ENCODE measurements at regions not wholly inside any gene's neighbourhood (a gene's known extent, or its start where the extent isn't known, plus 50 kb on each side); places are given as distances from the start of the nearest gene placed in this dataset.

DNA sequence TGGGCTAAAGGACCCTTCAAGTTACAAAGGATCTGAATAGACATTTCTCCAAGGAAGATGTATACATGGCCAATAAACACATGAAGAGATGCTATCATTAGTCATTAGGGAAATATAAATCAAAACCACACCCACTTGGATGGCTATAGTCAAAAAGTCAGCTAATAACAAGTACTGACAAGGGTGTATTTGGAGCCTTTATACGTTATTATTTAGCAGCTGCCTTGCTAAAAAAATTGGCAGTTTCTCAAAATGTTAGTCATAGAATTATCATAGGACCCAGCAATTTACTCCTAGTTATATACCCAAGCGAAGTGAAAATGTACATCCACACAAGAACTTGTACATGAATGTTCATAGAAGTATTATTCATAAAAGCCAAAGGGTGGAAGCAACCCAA, 112.7 kb upstream of the DUSP21 start:
- intact Hi-C loops (cut with DNase I): no loop called here
- H3K27me3 ChIP-seq (replicated peaks; ENCODE audit: insufficient read depth): no peaks in the 10 kb centered on the region
- H3K27ac ChIP-seq: no peak overlapping the region
- WGBS: 55% methylated on average over 2 of the region's 2 CpGs
- H3K9me3 ChIP-seq: no peaks in the 10 kb centered on the region
- no peaks in the 10 kb centered on the region for H3K36me3 ChIP-seq
- no peaks in the 10 kb centered on the region for H3K4me1 ChIP-seq (replicated peaks)
- no peak for TF ChIP-seq POLR2AphosphoS5 (IDR thresholded peaks at IDR 0.05)
- TF ChIP-seq POLR2A (IDR thresholded peaks at IDR 0.05): no peak
- no peak for TF ChIP-seq CTCF (IDR thresholded peaks at IDR 0.05)
- DNase-seq (ENCODE audit: low spot score): no peak
- H3K4me3 ChIP-seq: no peak overlapping the region

DNA sequence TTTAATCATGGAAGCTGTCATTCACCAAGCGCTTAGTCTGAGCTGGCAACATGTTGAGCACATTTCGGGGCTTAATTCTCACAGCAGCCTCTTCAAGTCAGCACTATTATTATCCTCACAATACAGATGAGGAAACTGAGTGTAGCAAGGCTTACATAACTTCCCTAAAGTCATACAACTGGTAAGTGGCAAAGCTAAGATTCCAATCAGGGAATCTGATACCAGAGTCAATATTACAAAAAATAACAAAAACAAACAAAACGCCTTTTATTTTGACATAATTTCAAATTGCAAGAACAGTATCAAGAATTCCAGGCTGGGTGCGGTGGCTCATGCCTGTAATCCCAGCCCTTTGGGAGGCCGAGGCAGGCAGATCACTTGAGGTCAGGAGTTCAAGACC, 120.4 kb upstream of the DUSP21 start:
- Histone ChIP-seq H3K36me3 (no peaks in the 10 kb centered on the region), H3K27me3 (replicated peaks; ENCODE audit: insufficient read depth) (no peaks in the 10 kb centered on the region), H3K4me3 (no peak overlapping the region), H3K27ac (no peak overlapping the region), H3K4me1 (replicated peaks) (no peaks in the 10 kb centered on the region), H3K9me3 (no peaks in the 10 kb centered on the region)
- WGBS: 97% methylated on average over 5 of the region's 5 CpGs
- no peak for DNase-seq (ENCODE audit: low spot score)
- TF ChIP-seq POLR2A (IDR thresholded peaks at IDR 0.05): no peak
- intact Hi-C loops (cut with DNase I): no loop called here

- Histone ChIP-seq H3K27me3 (replicated peaks; ENCODE audit: insufficient read depth) (no peaks in the 10 kb centered on the region), H3K4me1 (replicated peaks) (no peaks in the 10 kb centered on the region), H3K36me3 (no peaks in the 10 kb centered on the region), H3K27ac (no peak overlapping the region), H3K9me3 (no peaks in the 10 kb centered on the region), H3K4me3 (no peak overlapping the region)
- TF ChIP-seq POLR2A (IDR thresholded peaks at IDR 0.05) (no peak), POLR2AphosphoS5 (IDR thresholded peaks at IDR 0.05) (no peak), CTCF (IDR thresholded peaks at IDR 0.05) (no peak)
- intact Hi-C loops (cut with DNase I): no loop called here
- WGBS: 85% methylated on average over 5 of the region's 5 CpGs
- no peak for DNase-seq (ENCODE audit: low spot score)
These were observed 135.4 kb upstream of the DUSP21 start for GRCh38 chrX:44708470-44708869.

DNA sequence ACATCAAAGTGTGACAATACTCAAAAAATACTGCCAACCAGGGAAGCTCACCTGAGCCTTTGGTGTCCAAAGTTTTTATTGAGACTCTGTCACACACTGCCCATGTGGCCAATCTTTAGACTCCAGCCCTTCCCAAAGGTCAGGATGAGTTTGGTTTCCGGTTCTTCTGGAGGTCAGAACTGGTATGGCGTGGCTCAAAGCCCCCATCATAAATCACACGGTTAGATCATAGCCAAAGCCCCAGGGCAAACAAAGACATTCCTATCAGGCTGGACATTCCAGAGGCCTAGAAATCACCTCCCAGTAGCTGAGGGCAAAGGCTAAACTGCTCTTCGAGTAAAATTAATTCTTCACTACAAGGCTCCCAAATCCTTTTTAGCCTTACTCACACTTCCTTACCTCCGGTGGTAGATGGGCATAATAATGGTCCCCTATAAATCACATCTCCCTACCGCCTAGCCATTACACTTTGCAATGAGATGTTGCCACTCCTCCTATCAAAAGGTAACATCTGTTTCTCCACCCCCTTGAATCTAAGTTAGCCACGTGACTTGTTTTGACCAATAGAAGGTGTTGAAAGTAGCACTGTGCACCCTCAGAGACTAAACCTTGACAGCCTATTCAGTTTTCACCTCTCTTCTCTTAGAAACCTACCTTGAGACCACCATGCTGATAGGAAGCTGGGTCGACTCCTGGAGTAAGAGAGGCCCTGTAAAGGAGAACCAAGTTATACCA, 137.8 kb upstream of the DUSP21 start:
- Histone ChIP-seq H3K4me1 (replicated peaks) (no peaks in the 10 kb centered on the region), H3K27me3 (replicated peaks; ENCODE audit: insufficient read depth) (no peaks in the 10 kb centered on the region), H3K36me3 (no peaks in the 10 kb centered on the region), H3K27ac (no peak overlapping the region), H3K4me3 (no peak overlapping the region), H3K9me3 (no peaks in the 10 kb centered on the region)
- no peak for DNase-seq (ENCODE audit: low spot score)
- intact Hi-C loops (cut with DNase I): no loop called here
- TF ChIP-seq POLR2A (IDR thresholded peaks at IDR 0.05) (no peak), CTCF (IDR thresholded peaks at IDR 0.05) (no peak), POLR2AphosphoS5 (IDR thresholded peaks at IDR 0.05) (no peak)
- WGBS: 72% methylated on average over 8 of the region's 8 CpGs

DNA sequence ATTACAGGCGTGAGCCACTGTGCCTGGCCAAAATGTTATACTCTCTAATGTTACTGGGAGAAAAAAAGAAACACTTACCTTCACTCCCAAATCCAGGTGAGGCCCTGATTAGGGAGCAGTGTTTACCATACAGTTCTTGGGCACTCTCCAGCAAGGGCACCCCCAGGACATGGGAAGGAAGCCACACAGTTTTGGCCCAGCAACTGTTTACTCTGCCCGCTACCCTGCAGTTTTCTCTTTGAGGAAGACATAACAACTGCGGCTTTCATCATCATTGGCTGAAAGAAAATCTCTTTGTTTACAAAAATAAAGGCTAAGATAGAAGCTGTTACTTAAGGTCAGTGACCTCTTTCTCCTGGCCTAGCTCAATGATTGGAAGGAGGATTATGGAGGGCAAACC, 145.5 kb upstream of the DUSP21 start:
- DNase-seq (ENCODE audit: low spot score): peak; percentile 9

More for the DNA sequence above, 145.5 kb upstream of the DUSP21 start:
- H3K36me3 ChIP-seq: no peaks in the 10 kb centered on the region
- no peaks in the 10 kb centered on the region for H3K27me3 ChIP-seq (replicated peaks; ENCODE audit: insufficient read depth)
- TF ChIP-seq CTCF (IDR thresholded peaks at IDR 0.05) (no peak), POLR2AphosphoS5 (IDR thresholded peaks at IDR 0.05) (no peak), POLR2A (IDR thresholded peaks at IDR 0.05) (no peak)
- H3K9me3 ChIP-seq: no peaks in the 10 kb centered on the region
- intact Hi-C loops (cut with DNase I): no loop called here
- no peak overlapping the region for H3K27ac ChIP-seq
- WGBS: 46% methylated on average over 3 of the region's 3 CpGs
- H3K4me1 ChIP-seq (replicated peaks): no peaks in the 10 kb centered on the region
- H3K4me3 ChIP-seq: no peak overlapping the region

Measured in prostate gland (tissue), 2 donors.